ENCODE measurements at regions not wholly inside any gene's neighbourhood (a gene's known extent, or its start where the extent isn't known, plus 50 kb on each side); places are given as distances from the start of the nearest gene placed in this dataset.

GRCh38 chr13:105200181-105200580, 1335.3 kb downstream of the EFNB2 start:
- no peak for DNase-seq

DNA sequence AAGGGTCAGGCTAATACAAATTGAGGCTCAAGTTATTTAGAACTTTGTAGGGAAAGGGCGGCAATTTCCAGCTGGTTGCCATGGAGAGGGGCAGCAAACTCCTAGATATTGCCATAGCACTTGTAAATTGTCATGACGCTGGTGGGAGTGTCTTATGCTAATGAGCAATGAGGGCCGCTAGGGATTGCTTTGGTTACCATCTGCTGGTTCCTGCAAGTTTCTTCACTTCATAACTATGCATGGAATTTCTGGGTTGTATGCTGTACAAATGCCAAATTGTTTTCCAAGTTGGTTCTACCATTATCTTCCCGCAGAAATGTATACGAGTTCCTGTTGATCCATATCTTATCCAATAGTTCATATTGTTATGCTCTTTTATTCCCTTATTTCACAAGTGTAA, 1339.4 kb downstream of the EFNB2 start:
- DNase-seq: peak; percentile 78

GRCh38 chr13:105193026-105193425, 1342.4 kb downstream of the EFNB2 start:
- no peak for DNase-seq

GRCh38 chr13:105184201-105184600, 1351.3 kb downstream of the EFNB2 start:
- DNase-seq: no peak

GRCh38 chr13:105177265-105177900, 1358.1 kb downstream of the EFNB2 start:
- no peak for DNase-seq

GRCh38 chr13:105170438-105170837, 1365.0 kb downstream of the EFNB2 start:
- no peak for DNase-seq

- no peak for DNase-seq
Measured at GRCh38 chr13:105168295-105168694, 1367.2 kb downstream of the EFNB2 start.

GRCh38 chr13:105167385-105167784, 1368.1 kb downstream of the EFNB2 start:
- DNase-seq: no peak

GRCh38 chr13:105165449-105166125, 1369.9 kb downstream of the EFNB2 start:
- DNase-seq: no peak

DNA sequence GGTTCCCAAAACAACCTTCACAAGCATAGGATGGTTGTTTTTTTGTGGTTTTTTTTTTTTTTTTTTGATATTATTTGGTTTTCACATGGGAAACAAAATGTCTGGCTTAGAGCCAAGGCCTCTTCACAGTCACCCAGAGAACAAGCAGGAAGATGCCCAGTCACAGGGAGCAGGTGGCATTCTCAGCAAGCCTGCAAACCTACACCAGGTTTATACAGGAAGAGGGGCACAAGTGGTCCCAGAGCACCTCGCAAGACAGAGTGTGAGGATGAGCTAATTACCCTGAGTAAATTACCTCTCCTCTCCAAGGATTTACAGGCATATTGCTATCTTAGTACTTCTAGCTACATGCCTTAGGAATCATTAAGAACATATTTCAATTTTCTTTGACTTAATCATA, 1375.6 kb downstream of the EFNB2 start:
- DNase-seq: no peak

DNA sequence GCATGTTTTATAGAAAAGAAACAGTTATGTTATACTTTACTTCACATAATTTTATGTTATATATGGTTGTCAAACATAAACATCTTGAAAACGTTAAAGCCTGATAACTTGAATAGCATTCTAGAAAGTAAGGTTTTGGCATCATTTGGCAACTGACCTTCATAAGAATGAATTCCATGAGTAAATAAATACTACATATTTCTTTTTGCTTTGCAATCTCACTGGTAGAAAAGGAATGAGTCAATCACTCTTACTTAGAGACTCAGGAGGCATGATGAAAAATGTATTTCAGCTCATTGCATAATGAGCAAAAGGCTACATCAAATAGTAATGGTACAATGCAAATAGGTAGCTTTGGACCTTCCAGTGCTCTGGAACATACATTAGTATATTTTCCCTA, 1381.9 kb downstream of the EFNB2 start:
- DNase-seq: peak; percentile 67

- DNase-seq: no peak
Measured at GRCh38 chr13:105151639-105152038, 1383.8 kb downstream of the EFNB2 start.

- peak; percentile 43 for DNase-seq
Measured at GRCh38 chr13:105147461-105147860, 1388.0 kb downstream of the EFNB2 start.

DNA sequence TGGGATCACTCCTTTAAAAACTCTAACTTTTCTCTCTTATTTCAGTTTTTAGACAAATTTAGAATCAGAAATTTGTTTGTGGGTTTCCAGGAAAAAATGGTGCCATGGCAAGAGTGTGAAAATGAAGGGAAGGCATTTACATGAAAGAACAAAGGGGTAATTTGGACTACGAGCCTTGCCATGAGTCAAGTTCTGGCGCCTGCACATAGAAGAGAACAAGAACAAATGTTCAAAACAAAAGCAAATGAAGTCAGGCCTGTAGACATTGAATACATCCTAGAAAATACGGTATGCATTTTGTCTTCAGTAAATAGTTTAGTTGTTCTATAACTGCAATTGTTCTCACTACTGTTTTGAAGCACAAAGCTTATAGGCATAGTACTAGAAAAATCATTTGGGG, 1390.5 kb downstream of the EFNB2 start:
- DNase-seq: no peak

GRCh38 chr13:105144020-105144419, 1391.4 kb downstream of the EFNB2 start:
- DNase-seq: no peak

DNA sequence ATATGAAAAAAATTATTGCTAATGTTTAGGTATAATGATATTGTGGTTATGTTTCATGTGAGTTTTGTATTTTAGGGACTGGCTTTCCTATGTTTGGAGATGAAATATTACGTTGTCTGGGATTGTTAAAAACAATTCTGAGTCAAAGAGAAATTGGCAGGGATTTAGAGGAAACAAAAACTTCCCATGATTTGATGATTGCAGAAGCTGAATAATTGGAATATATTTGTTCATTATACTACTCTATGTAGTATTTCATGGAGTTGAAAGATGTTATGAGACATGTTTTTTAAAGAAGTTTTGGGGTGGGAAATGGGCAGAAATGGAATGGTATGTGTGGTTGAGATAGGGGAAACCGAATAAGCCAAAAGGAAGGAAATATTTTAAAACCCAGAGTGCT, 1392.9 kb downstream of the EFNB2 start:
- no peak for DNase-seq

DNA sequence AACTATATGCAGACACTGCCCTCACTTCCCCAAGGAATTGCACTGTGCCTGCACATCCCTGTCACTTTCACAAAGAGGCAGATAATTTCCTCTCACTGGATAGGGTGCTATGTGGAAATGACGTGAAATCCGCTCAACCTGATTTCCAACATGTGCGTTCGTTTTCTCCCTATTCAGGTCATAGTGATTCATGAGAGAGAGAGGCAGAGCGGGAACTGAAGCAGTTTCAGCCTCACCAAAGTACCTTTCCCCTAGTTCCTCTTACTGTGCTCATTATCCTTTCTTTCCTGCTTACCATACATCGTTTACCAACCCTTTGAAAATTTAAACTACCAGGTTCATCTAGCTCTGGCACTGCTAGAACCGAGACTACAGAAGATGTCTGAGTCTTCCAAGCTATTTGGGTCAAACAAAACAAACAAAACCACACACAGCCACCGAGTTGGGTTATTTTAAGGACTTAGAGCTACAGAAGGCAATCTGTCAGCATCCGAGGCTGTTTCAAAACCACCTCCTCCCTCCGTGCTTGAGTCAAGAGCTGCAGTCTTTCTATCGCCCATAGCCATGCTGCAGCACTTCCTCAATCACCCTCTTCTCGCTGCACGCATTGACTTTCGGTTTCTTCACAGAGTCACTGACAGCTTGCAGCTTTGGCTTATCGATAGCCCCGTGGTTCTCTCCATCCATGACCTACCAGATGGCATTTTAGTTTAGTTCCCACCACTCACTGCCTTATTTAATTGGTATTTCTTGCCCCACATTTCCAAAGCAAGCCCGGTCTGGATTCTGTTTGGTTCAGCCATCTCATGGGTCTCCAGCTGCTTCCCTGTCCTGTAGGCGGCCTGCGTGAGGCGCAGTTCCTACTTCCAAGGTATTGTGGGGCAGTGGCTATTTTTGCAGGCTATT, 1395.8 kb downstream of the EFNB2 start:
- peak; percentile 31 for DNase-seq

- no peak for DNase-seq
Measured at GRCh38 chr13:105139048-105139379, 1396.4 kb downstream of the EFNB2 start.

DNA sequence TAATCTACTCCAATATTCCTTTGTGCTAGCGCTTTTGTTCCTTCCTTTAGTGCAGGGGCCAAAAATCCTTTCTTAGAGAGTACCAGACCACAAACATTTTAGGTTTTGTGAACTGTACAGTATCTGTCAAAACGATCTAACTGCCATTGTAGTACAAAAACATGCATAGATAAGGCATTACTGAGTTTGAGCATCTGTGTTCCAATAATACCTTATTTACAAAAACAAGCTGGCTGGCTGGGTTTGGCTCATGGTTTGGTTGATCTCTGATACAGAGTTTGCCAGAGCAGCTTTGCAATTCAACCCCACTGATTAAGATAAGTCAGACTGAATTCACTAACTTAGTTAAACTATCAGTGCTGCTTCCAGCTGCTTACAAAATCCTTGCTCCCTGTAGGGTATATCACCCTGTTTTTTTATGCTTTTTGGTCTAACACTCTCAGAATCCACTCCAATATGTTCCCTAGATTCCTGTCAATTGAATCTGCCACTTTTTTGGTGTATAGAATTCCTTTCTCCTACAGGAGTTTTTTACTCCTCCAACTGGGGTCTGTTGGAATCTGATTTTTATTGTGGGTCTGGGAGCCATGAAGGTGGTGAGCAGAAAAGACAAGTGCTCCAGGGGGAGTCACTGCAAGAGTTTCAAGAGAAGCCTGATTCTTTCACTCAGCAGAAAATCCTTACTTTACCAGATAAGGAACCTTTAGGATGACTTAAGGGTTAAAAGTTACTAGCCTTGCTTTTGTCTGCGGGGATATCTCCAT, 1399.4 kb downstream of the EFNB2 start:
- no peak for DNase-seq

- no peak for DNase-seq
Measured at GRCh38 chr13:105127732-105128131, 1407.7 kb downstream of the EFNB2 start.

DNA sequence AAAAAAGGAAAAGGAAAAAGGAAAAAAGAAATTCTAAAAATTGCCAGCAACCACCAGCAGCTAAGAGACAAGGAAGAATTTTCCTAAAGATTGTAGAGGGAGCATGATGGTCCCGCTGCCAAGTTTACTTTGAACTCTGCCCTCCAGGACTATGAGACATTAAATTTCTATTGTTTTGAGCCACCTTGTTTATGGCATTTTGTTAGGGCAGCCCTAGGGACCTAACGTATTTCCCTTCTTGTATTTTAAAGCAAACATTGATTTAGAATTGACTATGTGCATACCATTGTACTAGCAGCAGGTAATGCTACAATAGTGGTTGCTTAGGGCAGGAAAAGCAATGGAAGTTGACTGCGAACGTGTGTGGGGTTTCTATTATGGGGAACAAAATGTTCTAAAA, 1414.2 kb downstream of the EFNB2 start:
- no peak for DNase-seq

- no peak for DNase-seq
Measured at GRCh38 chr13:105118426-105118985, 1417.0 kb downstream of the EFNB2 start.

DNA sequence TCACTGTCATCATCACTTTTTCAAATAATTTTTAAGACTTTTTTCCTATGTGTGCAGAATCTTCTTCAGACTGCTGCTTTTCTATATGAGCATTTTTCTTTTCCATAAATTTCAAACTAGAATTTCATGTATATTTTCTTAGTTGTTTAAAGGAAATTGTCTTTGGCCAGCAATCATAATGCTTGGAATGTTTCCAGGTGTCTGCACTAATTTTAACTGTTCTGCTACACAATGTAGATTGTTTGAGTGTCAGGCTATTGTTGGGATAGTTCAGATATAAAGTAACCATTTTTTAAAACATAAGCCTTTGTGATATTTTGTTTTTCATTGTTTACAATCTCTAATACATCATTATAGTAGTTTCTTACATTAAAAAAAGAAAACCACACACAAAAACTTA, 1418.5 kb downstream of the EFNB2 start:
- no peak for DNase-seq

Measured in fibroblast of skin of abdomen (primary cell).